Uterus (tissue), 2 donors: ENCODE measurements at regions not wholly inside any gene's neighbourhood (a gene's known extent, or its start where the extent isn't known, plus 50 kb on each side); places are given as distances from the start of the nearest gene placed in this dataset.

Experiments
- CTCF ChIP-seq, 4 experiments: fragments of 200-600 bp in 2 of 4; fragments of 450-650 bp in 2 of 4; sonication (generic) in 2 of 4; IDR thresholded peaks; one replicate each; pipeline ENCODE4 v1.5.1; 2016 to 2019; ENCODE audit warnings: antibody characterized with exemption in 4 of 4, mild to moderate bottlenecking in 2 of 4, moderate library complexity in 1 of 4
- POLR2A ChIP-seq, 2 donors: fragments of 450-650 bp; IDR thresholded peaks; one replicate each; pipeline ENCODE4 v1.6.1; 2016; ENCODE audit warnings: antibody characterized with exemption in 2 of 2, mild to moderate bottlenecking in 1 of 2, moderate library complexity in 1 of 2

- no peak for TF ChIP-seq CTCF (IDR thresholded peaks at IDR 0.05)
- TF ChIP-seq POLR2A (IDR thresholded peaks at IDR 0.05) = no peak
Observed at GRCh38 chr2:64225491-64225890, 81.3 kb upstream of the PELI1 start.
